HepG2 (cell line): ENCODE measurements at regions not wholly inside any gene's neighbourhood (a gene's known extent, or its start where the extent isn't known, plus 50 kb on each side); places are given as distances from the start of the nearest gene placed in this dataset.

Source experiments
- ARNT2 ChIP-seq: sonication (generic); formaldehyde crosslinking; IDR thresholded peaks from 2 replicates; pipeline ENCODE4 v1.8.0; 2022; ENCODE audit warnings: mild to moderate bottlenecking, low read depth, missing genetic modification reagents, moderate library complexity
- CBX1 ChIP-seq: IDR thresholded peaks from one replicate; pipeline ENCODE4 v1.6.1; 2016; ENCODE audit warnings: antibody characterized with exemption, low read depth
- DNMT1 ChIP-seq: sonication (generic); formaldehyde crosslinking; IDR thresholded peaks from 2 replicates; pipeline ENCODE4 v1.5.1; 2020; ENCODE audit warnings: mild to moderate bottlenecking, missing genetic modification reagents
- TOPORS ChIP-seq: sonication (generic); formaldehyde crosslinking; IDR thresholded peaks from 2 replicates; pipeline ENCODE4 v1.8.0; 2023; ENCODE audit warnings: mild to moderate bottlenecking, missing genetic modification reagents
- ZNF468 ChIP-seq: sonication (generic); formaldehyde crosslinking; IDR thresholded peaks from 2 replicates; pipeline ENCODE4 v1.8.0; 2022; ENCODE audit warnings: mild to moderate bottlenecking, moderate library complexity, missing genetic modification reagents
- ZNF574 ChIP-seq: sonication (generic); formaldehyde crosslinking; IDR thresholded peaks from 2 replicates; pipeline ENCODE4 v1.4.0; 2020; ENCODE audit warnings: missing genetic modification reagents
- TF ChIP-seq, protein P1 (sequence below): sonication (generic); formaldehyde crosslinking; IDR thresholded peaks from 2 replicates; pipeline ENCODE4 v1.5.1; 2020; ENCODE audit warnings: mild to moderate bottlenecking, missing genetic modification reagents, borderline replicate concordance

GRCh38 chr11:128047026-128047425 lies 540.3 kb downstream of the ETS1 start (continued):
- no peak for TF ChIP-seq ZNF574 (CRISPR knock-in tag)
- no peak for TF ChIP-seq ARNT2
- TF ChIP-seq, protein P1, sequence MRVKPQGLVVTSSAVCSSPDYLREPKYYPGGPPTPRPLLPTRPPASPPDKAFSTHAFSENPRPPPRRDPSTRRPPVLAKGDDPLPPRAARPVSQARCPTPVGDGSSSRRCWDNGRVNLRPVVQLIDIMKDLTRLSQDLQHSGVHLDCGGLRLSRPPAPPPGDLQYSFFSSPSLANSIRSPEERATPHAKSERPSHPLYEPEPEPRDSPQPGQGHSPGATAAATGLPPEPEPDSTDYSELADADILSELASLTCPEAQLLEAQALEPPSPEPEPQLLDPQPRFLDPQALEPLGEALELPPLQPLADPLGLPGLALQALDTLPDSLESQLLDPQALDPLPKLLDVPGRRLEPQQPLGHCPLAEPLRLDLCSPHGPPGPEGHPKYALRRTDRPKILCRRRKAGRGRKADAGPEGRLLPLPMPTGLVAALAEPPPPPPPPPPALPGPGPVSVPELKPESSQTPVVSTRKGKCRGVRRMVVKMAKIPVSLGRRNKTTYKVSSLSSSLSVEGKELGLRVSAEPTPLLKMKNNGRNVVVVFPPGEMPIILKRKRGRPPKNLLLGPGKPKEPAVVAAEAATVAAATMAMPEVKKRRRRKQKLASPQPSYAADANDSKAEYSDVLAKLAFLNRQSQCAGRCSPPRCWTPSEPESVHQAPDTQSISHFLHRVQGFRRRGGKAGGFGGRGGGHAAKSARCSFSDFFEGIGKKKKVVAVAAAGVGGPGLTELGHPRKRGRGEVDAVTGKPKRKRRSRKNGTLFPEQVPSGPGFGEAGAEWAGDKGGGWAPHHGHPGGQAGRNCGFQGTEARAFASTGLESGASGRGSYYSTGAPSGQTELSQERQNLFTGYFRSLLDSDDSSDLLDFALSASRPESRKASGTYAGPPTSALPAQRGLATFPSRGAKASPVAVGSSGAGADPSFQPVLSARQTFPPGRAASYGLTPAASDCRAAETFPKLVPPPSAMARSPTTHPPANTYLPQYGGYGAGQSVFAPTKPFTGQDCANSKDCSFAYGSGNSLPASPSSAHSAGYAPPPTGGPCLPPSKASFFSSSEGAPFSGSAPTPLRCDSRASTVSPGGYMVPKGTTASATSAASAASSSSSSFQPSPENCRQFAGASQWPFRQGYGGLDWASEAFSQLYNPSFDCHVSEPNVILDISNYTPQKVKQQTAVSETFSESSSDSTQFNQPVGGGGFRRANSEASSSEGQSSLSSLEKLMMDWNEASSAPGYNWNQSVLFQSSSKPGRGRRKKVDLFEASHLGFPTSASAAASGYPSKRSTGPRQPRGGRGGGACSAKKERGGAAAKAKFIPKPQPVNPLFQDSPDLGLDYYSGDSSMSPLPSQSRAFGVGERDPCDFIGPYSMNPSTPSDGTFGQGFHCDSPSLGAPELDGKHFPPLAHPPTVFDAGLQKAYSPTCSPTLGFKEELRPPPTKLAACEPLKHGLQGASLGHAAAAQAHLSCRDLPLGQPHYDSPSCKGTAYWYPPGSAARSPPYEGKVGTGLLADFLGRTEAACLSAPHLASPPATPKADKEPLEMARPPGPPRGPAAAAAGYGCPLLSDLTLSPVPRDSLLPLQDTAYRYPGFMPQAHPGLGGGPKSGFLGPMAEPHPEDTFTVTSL (CRISPR knock-in tag): no peak
- TF ChIP-seq DNMT1: no peak
- no peak for TF ChIP-seq TOPORS (CRISPR knock-in tag)
- no peak for TF ChIP-seq ZNF468 (CRISPR knock-in tag)
- no peak for TF ChIP-seq CBX1
